ENCODE measurements at regions not wholly inside any gene's neighbourhood (a gene's known extent, or its start where the extent isn't known, plus 50 kb on each side); places are given as distances from the start of the nearest gene placed in this dataset.

GRCh38 chr3:178393146-178393545 is 143.1 kb upstream of the KCNMB2 start:
- intact Hi-C loops (cut with micrococcal nuclease): no loop called here
- no peak for TF ChIP-seq CTCF (IDR thresholded peaks at IDR 0.05; ENCODE audit: borderline replicate concordance)
- no peak for DNase-seq
- H3K9me3 ChIP-seq (replicated peaks): no peaks in the 10 kb centered on the region
- peaks cover 6% of the 10 kb centered on the region for H3K4me1 ChIP-seq
- H3K27me3 ChIP-seq (ENCODE audit: low read depth): no peaks in the 10 kb centered on the region
- no peak overlapping the region for H3K27ac ChIP-seq (replicated peaks)
- no peak overlapping the region for H3K4me3 ChIP-seq
- no peaks in the 10 kb centered on the region for H3K36me3 ChIP-seq

- peaks cover 6% of the 10 kb centered on the region for H3K4me1 ChIP-seq
- intact Hi-C loops (cut with micrococcal nuclease): no loop called here
- TF ChIP-seq CTCF (IDR thresholded peaks at IDR 0.05; ENCODE audit: borderline replicate concordance): no peak
- H3K27me3 ChIP-seq (ENCODE audit: low read depth): no peaks in the 10 kb centered on the region
- H3K9me3 ChIP-seq (replicated peaks): peaks cover 6% of the 10 kb centered on the region
- DNase-seq: no peak
- H3K4me3 ChIP-seq: no peak overlapping the region
- no peaks in the 10 kb centered on the region for H3K36me3 ChIP-seq
- no peak overlapping the region for H3K27ac ChIP-seq (replicated peaks)
Observed at GRCh38 chr3:178393824-178394223, 142.4 kb upstream of the KCNMB2 start.

GRCh38 chr3:178396318-178396717 is 139.9 kb upstream of the KCNMB2 start:
- no peak for TF ChIP-seq CTCF (IDR thresholded peaks at IDR 0.05; ENCODE audit: borderline replicate concordance)

GRCh38 chr3:178397202-178397601 is 139.0 kb upstream of the KCNMB2 start:
- Histone ChIP-seq H3K27me3 (ENCODE audit: low read depth) (no peaks in the 10 kb centered on the region), H3K9me3 (replicated peaks) (peaks cover 10% of the 10 kb centered on the region), H3K27ac (replicated peaks) (no peak overlapping the region), H3K4me3 (no peak overlapping the region), H3K36me3 (no peaks in the 10 kb centered on the region), H3K4me1 (peaks cover 4% of the 10 kb centered on the region)
- TF ChIP-seq CTCF (IDR thresholded peaks at IDR 0.05; ENCODE audit: borderline replicate concordance): no peak
- intact Hi-C loops (cut with micrococcal nuclease): no loop called here
- DNase-seq: no peak

More at GRCh38 chr3:178396318-178396717, 139.9 kb upstream of the KCNMB2 start:
- no peak overlapping the region for H3K27ac ChIP-seq (replicated peaks)
- H3K36me3 ChIP-seq: no peaks in the 10 kb centered on the region
- peaks cover 10% of the 10 kb centered on the region for H3K9me3 ChIP-seq (replicated peaks)
- H3K27me3 ChIP-seq (ENCODE audit: low read depth): no peaks in the 10 kb centered on the region
- peaks cover 6% of the 10 kb centered on the region for H3K4me1 ChIP-seq
- no peak for DNase-seq
- intact Hi-C loops (cut with micrococcal nuclease): no loop called here
- H3K4me3 ChIP-seq: no peak overlapping the region

- Histone ChIP-seq H3K27ac (replicated peaks) (no peak overlapping the region), H3K36me3 (no peaks in the 10 kb centered on the region), H3K9me3 (replicated peaks) (peaks cover 10% of the 10 kb centered on the region), H3K4me1 (no peaks in the 10 kb centered on the region), H3K27me3 (ENCODE audit: low read depth) (no peaks in the 10 kb centered on the region), H3K4me3 (no peak overlapping the region)
- DNase-seq: no peak
- intact Hi-C loops (cut with micrococcal nuclease): no loop called here
- TF ChIP-seq CTCF (IDR thresholded peaks at IDR 0.05; ENCODE audit: borderline replicate concordance): no peak
Observed at GRCh38 chr3:178397836-178398235, 138.4 kb upstream of the KCNMB2 start.

- H3K27ac ChIP-seq (replicated peaks): no peak overlapping the region
- intact Hi-C loops (cut with micrococcal nuclease): no loop called here
- H3K27me3 ChIP-seq (ENCODE audit: low read depth): no peaks in the 10 kb centered on the region
- H3K4me3 ChIP-seq: no peak overlapping the region
- DNase-seq: no peak
- H3K9me3 ChIP-seq (replicated peaks): no peaks in the 10 kb centered on the region
- no peak for TF ChIP-seq CTCF (IDR thresholded peaks at IDR 0.05; ENCODE audit: borderline replicate concordance)
- H3K4me1 ChIP-seq: no peaks in the 10 kb centered on the region
- H3K36me3 ChIP-seq: no peaks in the 10 kb centered on the region
Observed at GRCh38 chr3:178404961-178405360, 131.3 kb upstream of the KCNMB2 start.

Data from left ventricle myocardium inferior (tissue), 1 donor.